ENCODE measurements at regions not wholly inside any gene's neighbourhood (a gene's known extent, or its start where the extent isn't known, plus 50 kb on each side); places are given as distances from the start of the nearest gene placed in this dataset.

GRCh38 chr2:239824046-239824694 is 201.0 kb downstream of the NDUFA10 start:
- H3K4me1 ChIP-seq (ENCODE audit: control insufficient read depth, extremely low read depth, insufficient read depth, low read length) = no peaks in the 10 kb centered on the region
- H3K9me3 ChIP-seq (ENCODE audit: control insufficient read depth, low read depth, low read length) = no peaks in the 10 kb centered on the region
- H3K36me3 ChIP-seq (ENCODE audit: control insufficient read depth in 2 of 2, extremely low read depth in 1 of 2, insufficient read depth in 2 of 2, low read length in 2 of 2) = no peaks in the 10 kb centered on the region
- dilution Hi-C loops (cut with MboI; ENCODE audit: extremely low pct_ligation_motif_present, low sequenced_read_pairs) = no loop called here
- H3K9me1 ChIP-seq (ENCODE audit: control insufficient read depth, extremely low read depth, insufficient read depth, low read length) = no peaks in the 10 kb centered on the region
- H3K4me3 ChIP-seq (ENCODE audit: control insufficient read depth in 2 of 3, extremely low read depth in 1 of 3, insufficient read depth in 2 of 3, low read depth in 1 of 3, low read length in 3 of 3) = no peak overlapping the region
- no peak overlapping the region for H2AFZ ChIP-seq (ENCODE audit: control insufficient read depth, low read length)
- peak; percentile 42 for DNase-seq (ENCODE audit: low read depth, low spot score)
- no peak overlapping the region for H3K27ac ChIP-seq (ENCODE audit: control insufficient read depth, insufficient read depth, low read length)
- no peaks in the 10 kb centered on the region for H3K79me2 ChIP-seq (ENCODE audit: control insufficient read depth, insufficient read depth, low read length)
- TF ChIP-seq CTCF (optimal IDR thresholded peaks at IDR 0.05 in 1 of 3, IDR thresholded peaks at IDR 0.05 in 1 of 3, conservative IDR thresholded peaks at IDR 0.05 in 1 of 3; ENCODE audit: extremely low read depth in 1 of 3, insufficient read depth in 2 of 3, low read length in 3 of 3) = peak; percentile 41 to 70 (median 62)
- no peak for TF ChIP-seq EZH2 (IDR thresholded peaks at IDR 0.05; ENCODE audit: low read length)
- no peak overlapping the region for H3K4me2 ChIP-seq (ENCODE audit: control insufficient read depth, extremely low read depth, insufficient read depth, low read depth, low read length)
- no peak for FAIRE-seq
- H3K9ac ChIP-seq (ENCODE audit: control insufficient read depth, extremely low read depth, insufficient read depth, low read length) = no peak overlapping the region
- H3K27me3 ChIP-seq (ENCODE audit: control insufficient read depth, extremely low read depth, insufficient read depth, low read length) = peaks cover 4% of the 10 kb centered on the region
- H4K20me1 ChIP-seq (ENCODE audit: control insufficient read depth, extremely low read depth, insufficient read depth, low read length) = no peaks in the 10 kb centered on the region

- H3K27ac ChIP-seq (ENCODE audit: control insufficient read depth, insufficient read depth, low read length) = no peak overlapping the region
- DNase-seq (ENCODE audit: low read depth, low spot score) = no peak
- H3K9ac ChIP-seq (ENCODE audit: control insufficient read depth, extremely low read depth, insufficient read depth, low read length) = no peak overlapping the region
- no peaks in the 10 kb centered on the region for H3K79me2 ChIP-seq (ENCODE audit: control insufficient read depth, insufficient read depth, low read length)
- FAIRE-seq = no peak
- no peaks in the 10 kb centered on the region for H3K4me1 ChIP-seq (ENCODE audit: control insufficient read depth, extremely low read depth, insufficient read depth, low read length)
- TF ChIP-seq EZH2 (IDR thresholded peaks at IDR 0.05; ENCODE audit: low read length) (no peak), CTCF (optimal IDR thresholded peaks at IDR 0.05 in 1 of 3, IDR thresholded peaks at IDR 0.05 in 1 of 3, conservative IDR thresholded peaks at IDR 0.05 in 1 of 3; ENCODE audit: extremely low read depth in 1 of 3, insufficient read depth in 2 of 3, low read length in 3 of 3) (no peak)
- H3K4me3 ChIP-seq (ENCODE audit: control insufficient read depth in 2 of 3, extremely low read depth in 1 of 3, insufficient read depth in 2 of 3, low read depth in 1 of 3, low read length in 3 of 3) = no peak overlapping the region
- H3K36me3 ChIP-seq (ENCODE audit: control insufficient read depth in 2 of 2, extremely low read depth in 1 of 2, insufficient read depth in 2 of 2, low read length in 2 of 2) = no peaks in the 10 kb centered on the region
- H2AFZ ChIP-seq (ENCODE audit: control insufficient read depth, low read length) = no peak overlapping the region
- H3K27me3 ChIP-seq (ENCODE audit: control insufficient read depth, extremely low read depth, insufficient read depth, low read length) = peaks cover 4% of the 10 kb centered on the region
- no peaks in the 10 kb centered on the region for H3K9me3 ChIP-seq (ENCODE audit: control insufficient read depth, low read depth, low read length)
- dilution Hi-C loops (cut with MboI; ENCODE audit: extremely low pct_ligation_motif_present, low sequenced_read_pairs) = no loop called here
- no peaks in the 10 kb centered on the region for H4K20me1 ChIP-seq (ENCODE audit: control insufficient read depth, extremely low read depth, insufficient read depth, low read length)
- H3K4me2 ChIP-seq (ENCODE audit: control insufficient read depth, extremely low read depth, insufficient read depth, low read depth, low read length) = no peak overlapping the region
- H3K9me1 ChIP-seq (ENCODE audit: control insufficient read depth, extremely low read depth, insufficient read depth, low read length) = no peaks in the 10 kb centered on the region
These were observed 202.9 kb downstream of the NDUFA10 start for GRCh38 chr2:239822146-239822831.

All from keratinocyte (primary cell).